ENCODE measurements at regions not wholly inside any gene's neighbourhood (a gene's known extent, or its start where the extent isn't known, plus 50 kb on each side); places are given as distances from the start of the nearest gene placed in this dataset.

DNA sequence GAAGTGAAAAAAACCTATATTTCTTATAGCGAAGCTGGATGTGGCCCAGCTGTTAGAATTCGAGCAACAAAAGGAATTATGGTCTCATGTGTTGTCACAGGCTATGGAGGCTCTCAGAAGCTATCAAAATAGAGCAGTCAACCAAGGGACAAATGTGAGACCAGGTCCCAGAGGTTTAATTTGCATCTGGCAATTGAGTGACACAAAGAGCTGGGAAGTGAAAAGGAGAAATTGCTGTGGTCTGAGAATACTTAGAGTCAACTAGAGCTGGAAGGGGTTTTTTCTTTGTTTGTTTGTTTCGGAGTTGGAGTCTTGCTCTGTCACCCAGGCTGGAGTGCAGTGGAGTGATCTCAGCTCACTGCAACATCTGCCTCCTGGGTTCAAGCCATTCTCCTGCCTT, 61.3 kb upstream of the SMAD3 start:
- no peaks in the 10 kb centered on the region; the same call in 1 of the 2 replicates for H3K9me2 ChIP-seq (ENCODE audit: insufficient read depth)
- H3F3A ChIP-seq (replicated peaks; ENCODE audit: low read depth), result no peaks in the 10 kb centered on the region
- H4K20me1 ChIP-seq (replicated peaks; ENCODE audit: insufficient read depth), result no peaks in the 10 kb centered on the region
- ATAC-seq (no peak), DNase-seq (ENCODE audit: low spot score) (no peak)
- Mint-ChIP-seq H3K4me3 (no peak overlapping the region), H3K27ac (no peak overlapping the region), H3K27me3 (ENCODE audit: insufficient read depth, low read depth, poor library complexity) (peaks cover 1% of the 10 kb centered on the region), H3K4me1 (peaks cover 4% of the 10 kb centered on the region; the same call in 2 of the 3 replicates), H3K36me3 (ENCODE audit: low read depth) (no peaks in the 10 kb centered on the region), H3K9me3 (no peaks in the 10 kb centered on the region; the same call in 2 of the 3 replicates)
- peak overlapping the region; percentile 90 for H2AFZ ChIP-seq
- no peak overlapping the region for H3K4me2 ChIP-seq
- no peaks in the 10 kb centered on the region for H3K79me2 ChIP-seq (replicated peaks; ENCODE audit: insufficient read depth)
- no peaks in the 10 kb centered on the region for H3K36me3 ChIP-seq (ENCODE audit: insufficient read depth)
- TF ChIP-seq STAT1 (IDR thresholded peaks at IDR 0.05; ENCODE audit: unreplicated experiment) (no peak), ZNF114 (CRISPR knock-in tag; IDR thresholded peaks at IDR 0.05) (no peak), EZH2 (IDR thresholded peaks at IDR 0.05; ENCODE audit: low read depth, unreplicated experiment) (no peak)
- TF ChIP-seq, protein P1, sequence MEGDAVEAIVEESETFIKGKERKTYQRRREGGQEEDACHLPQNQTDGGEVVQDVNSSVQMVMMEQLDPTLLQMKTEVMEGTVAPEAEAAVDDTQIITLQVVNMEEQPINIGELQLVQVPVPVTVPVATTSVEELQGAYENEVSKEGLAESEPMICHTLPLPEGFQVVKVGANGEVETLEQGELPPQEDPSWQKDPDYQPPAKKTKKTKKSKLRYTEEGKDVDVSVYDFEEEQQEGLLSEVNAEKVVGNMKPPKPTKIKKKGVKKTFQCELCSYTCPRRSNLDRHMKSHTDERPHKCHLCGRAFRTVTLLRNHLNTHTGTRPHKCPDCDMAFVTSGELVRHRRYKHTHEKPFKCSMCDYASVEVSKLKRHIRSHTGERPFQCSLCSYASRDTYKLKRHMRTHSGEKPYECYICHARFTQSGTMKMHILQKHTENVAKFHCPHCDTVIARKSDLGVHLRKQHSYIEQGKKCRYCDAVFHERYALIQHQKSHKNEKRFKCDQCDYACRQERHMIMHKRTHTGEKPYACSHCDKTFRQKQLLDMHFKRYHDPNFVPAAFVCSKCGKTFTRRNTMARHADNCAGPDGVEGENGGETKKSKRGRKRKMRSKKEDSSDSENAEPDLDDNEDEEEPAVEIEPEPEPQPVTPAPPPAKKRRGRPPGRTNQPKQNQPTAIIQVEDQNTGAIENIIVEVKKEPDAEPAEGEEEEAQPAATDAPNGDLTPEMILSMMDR (conservative IDR thresholded peaks at IDR 0.05; ENCODE audit: low read depth in 2 of 2), result no peak
- H3K27ac ChIP-seq (ENCODE audit: low read depth), result no peak overlapping the region
- H3K27me3 ChIP-seq (ENCODE audit: insufficient read depth), result no peaks in the 10 kb centered on the region
- H3K4me1 ChIP-seq (ENCODE audit: insufficient read depth), result no peaks in the 10 kb centered on the region; the same call in 1 of the 2 replicates
- no peak overlapping the region for H3K4me3 ChIP-seq

DNA sequence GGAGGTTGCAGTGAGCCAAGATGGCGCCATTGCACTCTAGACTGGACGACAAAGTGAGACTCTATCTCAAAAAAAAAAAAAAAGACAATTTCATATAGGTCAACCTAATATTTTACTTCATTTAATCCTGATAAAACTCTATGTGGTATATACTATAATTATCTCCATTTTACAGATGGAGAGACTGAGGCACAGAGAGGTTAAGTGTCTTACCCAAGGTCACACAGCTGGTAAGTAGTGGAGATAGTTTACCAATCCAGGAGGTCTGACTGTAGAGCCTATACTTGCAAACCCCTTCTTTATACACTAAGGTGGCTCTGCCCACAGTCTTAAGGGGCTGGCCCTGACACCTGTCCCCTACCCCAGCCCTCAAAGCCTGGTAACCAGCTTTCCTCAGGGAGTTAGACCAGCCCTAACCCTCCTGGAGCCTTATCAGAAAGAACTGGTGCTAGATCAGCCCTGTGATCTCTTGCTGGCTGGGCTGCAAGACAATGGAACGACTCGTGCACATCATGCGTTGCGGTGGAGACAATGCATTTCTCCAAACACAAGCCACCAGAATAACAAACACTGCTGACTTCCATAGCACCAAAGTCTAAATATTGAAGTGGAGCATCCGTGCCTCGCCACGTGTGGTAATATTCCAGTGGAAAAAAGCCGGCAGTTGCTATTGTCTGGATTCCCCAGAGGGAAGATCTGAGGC, 60.0 kb upstream of the SMAD3 start:
- H3K79me2 ChIP-seq (replicated peaks; ENCODE audit: insufficient read depth), result no peaks in the 10 kb centered on the region
- H3K9me3 Mint-ChIP-seq, result no peaks in the 10 kb centered on the region; the same call in 2 of the 3 replicates
- no peak overlapping the region for H3K4me3 ChIP-seq
- ATAC-seq (no peak), DNase-seq (ENCODE audit: low spot score) (no peak)
- H3K27me3 Mint-ChIP-seq (ENCODE audit: insufficient read depth, low read depth, poor library complexity), result no peaks in the 10 kb centered on the region
- H3K36me3 Mint-ChIP-seq (ENCODE audit: low read depth), result no peaks in the 10 kb centered on the region
- peaks cover 7% of the 10 kb centered on the region; the same call in 2 of the 3 replicates for H3K4me1 Mint-ChIP-seq
- no peaks in the 10 kb centered on the region for H3K27me3 ChIP-seq (ENCODE audit: insufficient read depth)
- no peak overlapping the region for H3K4me2 ChIP-seq
- H2AFZ ChIP-seq, result no peak overlapping the region
- H3K36me3 ChIP-seq (ENCODE audit: insufficient read depth), result no peaks in the 10 kb centered on the region
- H3K4me1 ChIP-seq (ENCODE audit: insufficient read depth), result no peaks in the 10 kb centered on the region; the same call in 1 of the 2 replicates
- H3F3A ChIP-seq (replicated peaks; ENCODE audit: low read depth), result no peaks in the 10 kb centered on the region
- H3K27ac ChIP-seq (ENCODE audit: low read depth), result no peak overlapping the region
- no peak overlapping the region for H3K27ac Mint-ChIP-seq
- no peaks in the 10 kb centered on the region; the same call in 1 of the 2 replicates for H3K9me2 ChIP-seq (ENCODE audit: insufficient read depth)
- no peak overlapping the region for H3K4me3 Mint-ChIP-seq
- no peaks in the 10 kb centered on the region for H4K20me1 ChIP-seq (replicated peaks; ENCODE audit: insufficient read depth)
- TF ChIP-seq EZH2 (IDR thresholded peaks at IDR 0.05; ENCODE audit: low read depth, unreplicated experiment) (no peak), ZNF114 (CRISPR knock-in tag; IDR thresholded peaks at IDR 0.05) (no peak), EZH2phosphoT487 (IDR thresholded peaks at IDR 0.05; ENCODE audit: unreplicated experiment) (no peak), STAT1 (IDR thresholded peaks at IDR 0.05; ENCODE audit: unreplicated experiment) (no peak), CREB1 (CRISPR knock-in tag; IDR thresholded peaks at IDR 0.05; ENCODE audit: low read depth) (no peak)
- TF ChIP-seq, protein P2, sequence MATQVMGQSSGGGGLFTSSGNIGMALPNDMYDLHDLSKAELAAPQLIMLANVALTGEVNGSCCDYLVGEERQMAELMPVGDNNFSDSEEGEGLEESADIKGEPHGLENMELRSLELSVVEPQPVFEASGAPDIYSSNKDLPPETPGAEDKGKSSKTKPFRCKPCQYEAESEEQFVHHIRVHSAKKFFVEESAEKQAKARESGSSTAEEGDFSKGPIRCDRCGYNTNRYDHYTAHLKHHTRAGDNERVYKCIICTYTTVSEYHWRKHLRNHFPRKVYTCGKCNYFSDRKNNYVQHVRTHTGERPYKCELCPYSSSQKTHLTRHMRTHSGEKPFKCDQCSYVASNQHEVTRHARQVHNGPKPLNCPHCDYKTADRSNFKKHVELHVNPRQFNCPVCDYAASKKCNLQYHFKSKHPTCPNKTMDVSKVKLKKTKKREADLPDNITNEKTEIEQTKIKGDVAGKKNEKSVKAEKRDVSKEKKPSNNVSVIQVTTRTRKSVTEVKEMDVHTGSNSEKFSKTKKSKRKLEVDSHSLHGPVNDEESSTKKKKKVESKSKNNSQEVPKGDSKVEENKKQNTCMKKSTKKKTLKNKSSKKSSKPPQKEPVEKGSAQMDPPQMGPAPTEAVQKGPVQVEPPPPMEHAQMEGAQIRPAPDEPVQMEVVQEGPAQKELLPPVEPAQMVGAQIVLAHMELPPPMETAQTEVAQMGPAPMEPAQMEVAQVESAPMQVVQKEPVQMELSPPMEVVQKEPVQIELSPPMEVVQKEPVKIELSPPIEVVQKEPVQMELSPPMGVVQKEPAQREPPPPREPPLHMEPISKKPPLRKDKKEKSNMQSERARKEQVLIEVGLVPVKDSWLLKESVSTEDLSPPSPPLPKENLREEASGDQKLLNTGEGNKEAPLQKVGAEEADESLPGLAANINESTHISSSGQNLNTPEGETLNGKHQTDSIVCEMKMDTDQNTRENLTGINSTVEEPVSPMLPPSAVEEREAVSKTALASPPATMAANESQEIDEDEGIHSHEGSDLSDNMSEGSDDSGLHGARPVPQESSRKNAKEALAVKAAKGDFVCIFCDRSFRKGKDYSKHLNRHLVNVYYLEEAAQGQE (IDR thresholded peaks at IDR 0.05; ENCODE audit: unreplicated experiment), result no peak
- TF ChIP-seq, protein P3, sequence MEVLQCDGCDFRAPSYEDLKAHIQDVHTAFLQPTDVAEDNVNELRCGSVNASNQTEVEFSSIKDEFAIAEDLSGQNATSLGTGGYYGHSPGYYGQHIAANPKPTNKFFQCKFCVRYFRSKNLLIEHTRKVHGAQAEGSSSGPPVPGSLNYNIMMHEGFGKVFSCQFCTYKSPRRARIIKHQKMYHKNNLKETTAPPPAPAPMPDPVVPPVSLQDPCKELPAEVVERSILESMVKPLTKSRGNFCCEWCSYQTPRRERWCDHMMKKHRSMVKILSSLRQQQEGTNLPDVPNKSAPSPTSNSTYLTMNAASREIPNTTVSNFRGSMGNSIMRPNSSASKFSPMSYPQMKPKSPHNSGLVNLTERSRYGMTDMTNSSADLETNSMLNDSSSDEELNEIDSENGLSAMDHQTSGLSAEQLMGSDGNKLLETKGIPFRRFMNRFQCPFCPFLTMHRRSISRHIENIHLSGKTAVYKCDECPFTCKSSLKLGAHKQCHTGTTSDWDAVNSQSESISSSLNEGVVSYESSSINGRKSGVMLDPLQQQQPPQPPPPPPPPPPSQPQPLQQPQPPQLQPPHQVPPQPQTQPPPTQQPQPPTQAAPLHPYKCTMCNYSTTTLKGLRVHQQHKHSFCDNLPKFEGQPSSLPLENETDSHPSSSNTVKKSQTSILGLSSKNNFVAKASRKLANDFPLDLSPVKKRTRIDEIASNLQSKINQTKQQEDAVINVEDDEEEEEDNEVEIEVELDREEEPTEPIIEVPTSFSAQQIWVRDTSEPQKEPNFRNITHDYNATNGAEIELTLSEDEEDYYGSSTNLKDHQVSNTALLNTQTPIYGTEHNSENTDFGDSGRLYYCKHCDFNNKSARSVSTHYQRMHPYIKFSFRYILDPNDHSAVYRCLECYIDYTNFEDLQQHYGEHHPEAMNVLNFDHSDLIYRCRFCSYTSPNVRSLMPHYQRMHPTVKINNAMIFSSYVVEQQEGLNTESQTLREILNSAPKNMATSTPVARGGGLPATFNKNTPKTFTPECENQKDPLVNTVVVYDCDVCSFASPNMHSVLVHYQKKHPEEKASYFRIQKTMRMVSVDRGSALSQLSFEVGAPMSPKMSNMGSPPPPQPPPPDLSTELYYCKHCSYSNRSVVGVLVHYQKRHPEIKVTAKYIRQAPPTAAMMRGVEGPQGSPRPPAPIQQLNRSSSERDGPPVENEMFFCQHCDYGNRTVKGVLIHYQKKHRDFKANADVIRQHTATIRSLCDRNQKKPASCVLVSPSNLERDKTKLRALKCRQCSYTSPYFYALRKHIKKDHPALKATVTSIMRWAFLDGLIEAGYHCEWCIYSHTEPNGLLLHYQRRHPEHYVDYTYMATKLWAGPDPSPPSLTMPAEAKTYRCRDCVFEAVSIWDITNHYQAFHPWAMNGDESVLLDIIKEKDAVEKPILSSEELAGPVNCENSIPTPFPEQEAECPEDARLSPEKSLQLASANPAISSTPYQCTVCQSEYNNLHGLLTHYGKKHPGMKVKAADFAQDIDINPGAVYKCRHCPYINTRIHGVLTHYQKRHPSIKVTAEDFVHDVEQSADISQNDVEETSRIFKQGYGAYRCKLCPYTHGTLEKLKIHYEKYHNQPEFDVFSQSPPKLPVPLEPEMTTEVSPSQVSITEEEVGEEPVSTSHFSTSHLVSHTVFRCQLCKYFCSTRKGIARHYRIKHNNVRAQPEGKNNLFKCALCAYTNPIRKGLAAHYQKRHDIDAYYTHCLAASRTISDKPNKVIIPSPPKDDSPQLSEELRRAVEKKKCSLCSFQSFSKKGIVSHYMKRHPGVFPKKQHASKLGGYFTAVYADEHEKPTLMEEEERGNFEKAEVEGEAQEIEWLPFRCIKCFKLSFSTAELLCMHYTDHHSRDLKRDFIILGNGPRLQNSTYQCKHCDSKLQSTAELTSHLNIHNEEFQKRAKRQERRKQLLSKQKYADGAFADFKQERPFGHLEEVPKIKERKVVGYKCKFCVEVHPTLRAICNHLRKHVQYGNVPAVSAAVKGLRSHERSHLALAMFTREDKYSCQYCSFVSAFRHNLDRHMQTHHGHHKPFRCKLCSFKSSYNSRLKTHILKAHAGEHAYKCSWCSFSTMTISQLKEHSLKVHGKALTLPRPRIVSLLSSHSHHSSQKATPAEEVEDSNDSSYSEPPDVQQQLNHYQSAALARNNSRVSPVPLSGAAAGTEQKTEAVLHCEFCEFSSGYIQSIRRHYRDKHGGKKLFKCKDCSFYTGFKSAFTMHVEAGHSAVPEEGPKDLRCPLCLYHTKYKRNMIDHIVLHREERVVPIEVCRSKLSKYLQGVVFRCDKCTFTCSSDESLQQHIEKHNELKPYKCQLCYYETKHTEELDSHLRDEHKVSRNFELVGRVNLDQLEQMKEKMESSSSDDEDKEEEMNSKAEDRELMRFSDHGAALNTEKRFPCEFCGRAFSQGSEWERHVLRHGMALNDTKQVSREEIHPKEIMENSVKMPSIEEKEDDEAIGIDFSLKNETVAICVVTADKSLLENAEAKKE (CRISPR knock-in tag; IDR thresholded peaks at IDR 0.05), result no peak

All from GM23338 (cell line).